VCaP (cell line): ENCODE measurements at regions not wholly inside any gene's neighbourhood (a gene's known extent, or its start where the extent isn't known, plus 50 kb on each side); places are given as distances from the start of the nearest gene placed in this dataset.

ENCODE experiments used
- H3K27ac ChIP-seq: fragments of 450-650 bp; 2 replicates; pipeline ENCODE4 v1.5.1; 2017
- CTCF ChIP-seq: fragments of 450-650 bp; conservative IDR thresholded peaks from 2 replicates; pipeline ENCODE4 v1.5.1; 2017; ENCODE audit warnings: mild to moderate bottlenecking, moderate library complexity

- H3K27ac ChIP-seq: no peak overlapping the region
- no peak for TF ChIP-seq CTCF
These were observed 52.1 kb upstream of the CSF3R start for GRCh38 chr1:36534711-36535412.

GRCh38 chr1:36533897-36534296, 51.2 kb upstream of the CSF3R start:
- no peak overlapping the region for H3K27ac ChIP-seq
- TF ChIP-seq CTCF: no peak

GRCh38 chr1:36532810-36533401, 50.2 kb upstream of the CSF3R start:
- no peak for TF ChIP-seq CTCF
- H3K27ac ChIP-seq: no peak overlapping the region
